Cardiac fibroblast (primary cell): ENCODE measurements at regions not wholly inside any gene's neighbourhood (a gene's known extent, or its start where the extent isn't known, plus 50 kb on each side); places are given as distances from the start of the nearest gene placed in this dataset.

Experiments used
- DNase-seq, 2 donors: peaks; one replicate each; pipeline versions ENCODE4 v3.0.0 to v3.0.0-alpha.2; 2010; ENCODE audit warnings: low read depth in 2 of 2
- H3K4me3 ChIP-seq, 2 donors: replicated peaks in 1 of 2; 1 replicate in 1 of 2; 2 replicates in 1 of 2; pipeline ENCODE4 v1.5.1; 2011; ENCODE audit warnings: low read depth in 2 of 2, low read length in 2 of 2, mild to moderate bottlenecking in 2 of 2, moderate library complexity in 1 of 2
- CTCF ChIP-seq: IDR thresholded peaks from one replicate; pipeline ENCODE4 v1.5.1; 2011; ENCODE audit warnings: low read depth, mild to moderate bottlenecking, low read length, inconsistent platforms

GRCh38 chr12:116353958-116354357 lies 76.5 kb upstream of the MED13L start:
- no peak overlapping the region for H3K4me3 ChIP-seq
- DNase-seq: no peak
- TF ChIP-seq CTCF: no peak

- H3K4me3 ChIP-seq: no peak overlapping the region
Measured at GRCh38 chr12:116354534-116354933, 77.0 kb upstream of the MED13L start.

DNA sequence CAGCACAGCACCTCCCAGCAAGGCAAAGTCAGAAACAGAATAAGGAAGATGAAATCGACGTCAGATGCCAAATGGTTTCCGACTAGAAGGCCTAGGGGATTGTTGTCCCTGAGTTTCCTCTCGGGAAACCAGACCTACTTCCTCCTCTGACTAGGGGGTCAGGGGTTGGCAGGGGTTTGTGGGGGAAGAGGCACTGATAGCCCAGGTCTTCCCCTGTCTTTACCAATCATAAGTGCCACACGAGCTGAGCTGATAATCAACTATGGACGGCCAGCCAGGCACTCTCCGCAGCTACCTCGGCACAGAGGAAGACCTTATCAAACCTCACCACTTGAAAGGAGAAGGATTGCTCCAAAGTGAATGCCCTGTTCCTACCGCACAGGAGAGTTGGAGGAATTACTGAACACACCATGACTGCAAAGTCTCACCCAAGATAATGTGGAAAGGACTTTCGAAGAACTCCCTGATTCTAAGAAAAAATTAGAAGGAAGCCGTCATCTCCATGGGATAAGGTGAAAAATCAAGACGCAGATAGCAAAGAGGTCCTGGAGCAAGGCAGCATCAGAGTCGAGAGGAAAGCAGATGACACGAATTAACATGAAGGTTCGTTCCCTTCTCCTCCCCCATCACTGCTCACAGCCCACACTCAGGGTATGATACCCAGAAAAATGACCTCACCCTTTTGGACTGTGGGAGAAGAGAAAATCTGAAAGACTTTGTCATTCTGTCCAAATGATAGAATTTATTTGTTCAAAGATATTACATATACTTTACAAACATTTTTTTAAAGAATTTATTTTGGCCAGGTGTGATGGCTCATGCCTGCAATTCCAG lies 77.7 kb upstream of the MED13L start:
- DNase-seq: no peak
- TF ChIP-seq CTCF: no peak
- H3K4me3 ChIP-seq: no peak overlapping the region

More at GRCh38 chr12:116354534-116354933, 77.0 kb upstream of the MED13L start:
- TF ChIP-seq CTCF: no peak
- no peak for DNase-seq

DNA sequence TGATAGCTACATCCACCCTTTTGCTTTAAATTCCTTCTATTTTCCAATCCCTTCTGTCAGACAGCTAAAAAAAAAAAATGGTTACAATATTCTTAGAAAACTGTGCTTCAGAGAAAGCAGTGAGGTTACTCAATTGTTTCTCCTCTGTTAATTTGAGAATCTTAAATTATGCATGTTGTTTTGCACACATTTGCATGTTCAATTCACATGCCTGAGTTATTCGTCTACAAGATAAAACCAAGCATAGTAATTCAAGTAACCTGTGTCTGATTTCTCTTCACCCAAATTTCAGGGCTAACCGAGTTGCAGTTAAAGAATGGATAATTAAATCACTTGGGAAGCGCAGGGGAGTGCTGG lies 81.0 kb upstream of the MED13L start:
- DNase-seq: no peak
- peak overlapping the region in 1 of 2 donors; percentile 24 for H3K4me3 ChIP-seq
- TF ChIP-seq CTCF: no peak

GRCh38 chr12:116358893-116359761 lies 81.6 kb upstream of the MED13L start:
- no peak for TF ChIP-seq CTCF
- H3K4me3 ChIP-seq: peak overlapping the region in 1 of 2 donors; percentile 24
- peak; percentile 92 to 98 for DNase-seq

GRCh38 chr12:116360579-116361413 lies 83.3 kb upstream of the MED13L start:
- H3K4me3 ChIP-seq: no peak overlapping the region
- no peak for DNase-seq
- TF ChIP-seq CTCF: no peak
